Peyer's patch (tissue), 4 donors: ENCODE measurements at regions not wholly inside any gene's neighbourhood (a gene's known extent, or its start where the extent isn't known, plus 50 kb on each side); places are given as distances from the start of the nearest gene placed in this dataset.

Experiments
- CTCF ChIP-seq, 6 experiments: fragments of 450-650 bp in 4 of 6; fragments of 200-600 bp in 2 of 6; sonication (generic) in 1 of 6; IDR thresholded peaks; one replicate each; pipeline ENCODE4 v1.5.1; 2017 to 2019; ENCODE audit warnings: antibody characterized with exemption in 6 of 6, mild to moderate bottlenecking in 3 of 6, moderate library complexity in 1 of 6
- POLR2A ChIP-seq, 2 donors: fragments of 450-650 bp; IDR thresholded peaks; one replicate each; pipeline ENCODE4 v1.5.1; 2017; ENCODE audit warnings: antibody characterized with exemption in 2 of 2, mild to moderate bottlenecking in 2 of 2, moderate library complexity in 2 of 2

- no peak for TF ChIP-seq CTCF (IDR thresholded peaks at IDR 0.05)
- TF ChIP-seq POLR2A (IDR thresholded peaks at IDR 0.05), result no peak
These were observed 126.8 kb upstream of the PRDX4 start for GRCh38 chrX:23540532-23540931.
